B cell (primary cell): ENCODE measurements at regions not wholly inside any gene's neighbourhood (a gene's known extent, or its start where the extent isn't known, plus 50 kb on each side); places are given as distances from the start of the nearest gene placed in this dataset.

Experiments used
- CTCF ChIP-seq: fragments of 200-600 bp; IDR thresholded peaks from one replicate; pipeline ENCODE4 v1.8.0; 2022; ENCODE audit warnings: antibody characterized with exemption, mild to moderate bottlenecking
- EZH2 ChIP-seq: IDR thresholded peaks from 2 replicates; pipeline ENCODE4 v1.6.1; 2012; ENCODE audit warnings: borderline replicate concordance, low read depth, mild to moderate bottlenecking, moderate library complexity, low read length; ENCODE audit not compliant: insufficient read depth, poor library complexity, severe bottlenecking

GRCh38 chr2:241980193-241980592, 110.7 kb downstream of the RTP5 start:
- TF ChIP-seq CTCF (no peak), EZH2 (no peak)
